ENCODE measurements at regions not wholly inside any gene's neighbourhood (a gene's known extent, or its start where the extent isn't known, plus 50 kb on each side); places are given as distances from the start of the nearest gene placed in this dataset.

DNA sequence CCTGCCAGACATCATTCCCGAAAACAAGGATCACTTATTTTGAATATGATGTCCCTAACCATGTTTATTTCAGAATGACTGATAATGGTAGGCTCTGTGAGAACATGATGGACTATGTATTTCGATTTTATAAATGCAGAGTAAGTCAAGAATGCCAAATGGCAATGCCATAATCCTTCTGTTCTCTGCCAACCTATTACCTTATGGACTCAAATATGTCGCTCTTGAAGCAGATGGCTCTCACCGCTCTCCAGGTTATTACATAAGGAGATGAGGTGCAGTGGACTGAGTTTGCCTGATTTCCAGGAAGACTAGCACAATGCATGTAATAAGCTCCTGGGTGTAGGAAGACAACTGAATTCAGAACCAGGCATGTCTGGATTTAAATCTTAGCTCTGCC lies 227.2 kb downstream of the BTG1 start:
- no peak for DNase-seq

DNA sequence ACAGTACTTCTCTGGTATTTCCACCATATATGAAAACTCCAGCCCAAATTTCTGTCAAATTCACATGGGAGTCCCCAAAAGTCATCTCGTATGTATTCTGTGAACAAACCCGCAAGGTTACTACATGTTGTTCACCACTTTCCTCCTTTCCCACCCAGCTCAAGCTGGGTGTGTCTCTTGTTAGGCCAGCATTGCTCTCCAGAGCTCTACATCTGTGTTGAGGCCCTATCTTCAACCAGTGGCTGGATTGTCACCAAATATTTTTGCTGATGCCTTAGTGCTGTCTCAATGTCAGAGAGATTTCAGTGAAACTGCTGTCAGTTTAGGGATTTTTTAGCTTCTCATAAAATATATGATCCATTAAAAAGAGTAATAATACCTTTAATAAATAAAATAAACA lies 230.9 kb downstream of the BTG1 start:
- no peak for DNase-seq

DNA sequence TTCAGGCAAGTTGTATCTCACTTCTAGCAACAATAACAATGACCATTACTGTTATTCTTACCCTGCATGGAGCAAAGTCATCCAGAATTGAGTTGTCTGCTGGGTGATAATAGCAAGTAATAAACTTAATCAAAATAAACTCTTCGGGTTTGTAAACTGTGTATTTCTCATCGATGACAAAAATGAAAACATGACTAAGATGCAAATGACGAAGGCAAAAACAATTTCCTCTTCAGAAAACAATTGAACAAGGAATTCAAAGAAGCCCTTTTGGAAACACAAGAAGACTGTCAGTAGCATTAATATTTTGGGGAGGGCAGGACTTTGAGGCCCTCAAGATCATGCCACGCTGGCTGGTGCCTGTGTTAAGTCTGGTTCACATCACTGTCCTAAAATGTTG lies 232.0 kb downstream of the BTG1 start:
- no peak for DNase-seq

DNA sequence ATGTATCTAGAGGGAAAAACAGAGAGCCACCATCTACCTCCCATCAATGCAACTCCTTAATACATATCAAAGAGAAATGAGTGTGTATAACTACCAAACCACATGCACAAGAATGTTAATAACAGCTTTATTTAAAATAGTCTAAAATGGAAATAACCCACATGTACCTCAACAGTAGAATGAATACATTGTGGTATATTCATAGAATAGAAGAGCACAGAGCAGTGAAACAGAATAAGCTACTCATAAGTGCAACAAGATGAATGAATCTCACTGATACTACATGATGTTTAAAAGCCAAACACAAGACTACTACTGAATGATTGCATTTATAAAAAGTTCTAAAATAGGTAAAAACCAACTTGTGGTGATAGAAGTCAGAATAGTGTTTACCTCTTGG lies 232.5 kb downstream of the BTG1 start:
- no peak for DNase-seq

- no peak for DNase-seq
Observed at GRCh38 chr12:91912178-91912577, 233.5 kb downstream of the BTG1 start.

GRCh38 chr12:91910871-91911388 lies 234.7 kb downstream of the BTG1 start:
- no peak for DNase-seq

- DNase-seq = no peak
Observed at GRCh38 chr12:91902860-91903683, 242.6 kb downstream of the BTG1 start.

DNA sequence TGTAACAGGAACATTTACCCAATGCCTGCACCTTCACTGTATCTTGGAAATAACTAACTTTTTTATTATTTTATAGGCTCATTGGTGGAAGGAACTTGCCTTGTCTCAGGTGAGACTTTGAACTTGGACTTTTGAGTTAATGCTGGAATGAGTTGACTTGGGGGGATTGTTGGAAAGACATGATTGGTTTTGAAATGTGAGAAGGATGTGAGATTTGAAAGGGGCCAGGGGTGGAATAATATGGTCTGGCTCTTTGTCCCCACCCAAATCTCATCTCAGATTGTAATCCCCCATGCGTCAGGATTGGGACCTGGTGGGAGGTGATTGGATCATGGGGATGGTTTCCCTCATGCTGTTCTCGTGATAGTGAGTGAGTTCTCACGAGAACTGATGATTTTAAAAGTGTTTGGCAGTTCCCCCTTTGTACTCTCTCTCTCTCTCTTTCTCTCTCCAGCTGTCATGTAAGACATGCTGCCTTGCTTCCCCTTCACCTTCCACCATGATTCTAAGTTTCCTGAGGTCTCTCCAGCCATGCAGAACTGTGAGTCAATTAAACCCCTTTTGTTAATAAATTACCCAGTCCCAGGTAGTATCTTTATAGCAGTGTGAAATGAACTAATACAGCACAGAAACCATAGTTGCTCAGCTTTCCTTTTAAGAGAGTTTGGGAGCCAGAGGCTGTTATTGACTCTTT lies 244.1 kb downstream of the BTG1 start:
- no peak for DNase-seq

GRCh38 chr12:91900971-91901370 lies 244.7 kb downstream of the BTG1 start:
- no peak for DNase-seq

DNA sequence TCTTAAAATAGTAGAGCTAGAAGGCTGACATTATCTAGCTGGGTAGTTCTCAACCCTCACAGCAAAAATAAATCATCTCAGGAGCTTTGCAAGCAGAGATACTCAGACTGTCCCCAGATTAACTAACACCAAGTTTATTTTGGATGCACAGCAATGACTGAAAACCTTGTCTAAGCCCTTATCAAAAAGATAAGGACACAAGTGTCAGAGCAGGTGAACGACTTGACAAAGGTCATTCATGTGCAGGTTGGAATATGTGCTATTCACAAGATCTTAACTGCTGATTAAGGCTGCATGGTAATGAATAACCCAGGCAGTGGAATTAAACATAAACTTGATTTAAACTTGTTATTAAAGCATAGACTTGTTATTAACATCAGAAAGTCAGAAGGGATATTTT lies 246.6 kb downstream of the BTG1 start:
- no peak for DNase-seq

DNA sequence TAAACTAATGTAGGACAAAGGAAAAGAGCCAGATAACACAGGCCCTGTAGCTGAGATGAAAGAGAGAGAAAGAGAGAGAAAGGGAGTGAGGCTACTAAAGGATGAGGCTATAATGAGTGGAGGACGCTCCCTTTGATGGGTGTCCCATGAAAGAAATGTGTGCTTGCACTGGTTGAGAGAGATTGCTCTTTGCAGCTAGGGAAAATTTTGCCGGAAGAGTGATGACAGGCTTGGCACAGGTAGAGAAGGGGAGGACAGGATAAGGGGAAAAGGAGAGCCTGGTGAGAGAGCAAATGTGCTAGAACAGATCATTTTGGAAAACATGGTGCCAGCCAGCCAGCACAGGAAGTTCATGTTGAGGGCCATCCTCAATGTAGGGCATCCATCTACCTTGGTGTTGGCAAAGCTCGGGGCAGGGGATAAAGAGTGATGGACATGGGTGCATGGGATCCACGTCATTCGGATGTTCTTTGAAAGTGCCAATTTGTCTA lies 248.6 kb downstream of the BTG1 start:
- DNase-seq = no peak

- DNase-seq = no peak
Observed at GRCh38 chr12:91896286-91897024, 249.2 kb downstream of the BTG1 start.

DNA sequence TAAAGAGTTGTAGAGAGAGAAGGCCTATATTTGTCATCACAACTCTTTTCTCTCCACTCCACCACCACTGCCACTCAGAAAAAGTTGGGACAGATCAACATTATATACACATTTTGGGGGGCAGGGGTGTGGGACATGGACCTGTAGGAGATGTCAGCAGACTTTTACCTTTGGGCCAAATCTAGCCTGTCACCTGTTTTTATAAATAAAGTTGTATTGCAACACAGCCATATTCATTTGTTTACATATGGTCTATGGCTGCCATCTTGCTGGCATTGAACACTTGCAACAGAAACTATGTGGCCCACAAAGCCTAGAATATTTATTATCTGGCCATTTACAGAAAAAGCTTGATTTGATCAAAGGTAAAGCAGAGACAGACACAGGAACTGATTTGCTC lies 250.7 kb downstream of the BTG1 start:
- no peak for DNase-seq

- no peak for DNase-seq
Observed at GRCh38 chr12:91893476-91893875, 252.2 kb downstream of the BTG1 start.

- DNase-seq = no peak
Observed at GRCh38 chr12:91892081-91892855, 253.4 kb downstream of the BTG1 start.

- DNase-seq = no peak
Observed at GRCh38 chr12:91890742-91891141, 254.9 kb downstream of the BTG1 start.

DNA sequence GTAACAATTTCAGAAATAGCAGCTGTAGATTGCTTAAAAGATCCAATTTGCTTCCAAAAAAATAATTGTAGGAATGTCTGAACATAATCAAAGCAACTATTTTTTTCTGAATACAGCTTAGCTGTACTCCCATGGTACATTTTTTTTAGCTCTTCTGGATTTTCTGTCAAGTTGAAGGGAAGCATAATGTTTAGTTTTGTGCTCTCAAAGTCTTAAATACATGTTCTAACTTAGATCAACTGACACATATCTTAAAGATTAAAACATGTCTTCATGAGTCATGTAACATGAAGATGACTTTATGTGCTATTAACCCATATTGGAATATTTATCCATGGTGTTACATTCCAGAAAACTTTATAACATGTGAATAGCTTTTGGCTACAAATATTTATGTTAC lies 255.7 kb downstream of the BTG1 start:
- DNase-seq = no peak

DNA sequence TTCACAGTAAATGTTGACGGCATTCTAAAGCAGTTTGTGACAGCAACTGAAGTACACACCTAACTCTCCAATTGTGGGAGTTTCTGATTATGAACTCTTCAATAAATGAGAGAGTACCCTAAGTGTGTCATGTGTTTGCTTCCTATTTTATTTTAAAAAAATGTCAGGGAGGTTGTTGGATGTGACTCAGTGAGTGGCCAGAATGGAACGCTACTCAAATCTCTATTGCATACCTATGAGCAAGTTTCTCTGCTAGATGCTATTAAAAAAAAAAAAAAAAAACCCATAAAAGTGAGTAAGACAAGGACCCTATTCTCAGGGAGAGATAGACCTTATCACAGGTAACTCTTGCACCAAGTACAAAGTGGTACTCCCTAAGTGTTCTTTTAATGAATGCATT lies 256.6 kb downstream of the BTG1 start:
- DNase-seq = no peak

DNA sequence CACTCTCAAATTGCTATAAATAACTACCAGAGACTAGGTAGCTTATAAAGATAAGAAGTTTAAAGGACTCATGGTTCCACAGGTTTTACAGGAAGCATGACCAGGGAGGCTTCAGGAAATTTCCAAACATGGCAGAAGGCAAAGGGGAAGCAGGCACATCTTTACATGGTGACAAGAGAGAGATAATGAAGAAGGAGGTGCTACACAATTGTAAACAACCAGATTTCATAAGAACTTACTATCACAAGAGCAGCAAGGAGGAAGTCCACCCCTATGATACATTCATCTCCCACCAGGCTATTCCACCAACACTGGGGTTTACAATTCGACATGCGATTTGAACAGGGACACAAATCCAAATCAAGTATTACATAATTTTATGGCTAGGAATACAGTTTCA lies 257.7 kb downstream of the BTG1 start:
- no peak for DNase-seq

DNA sequence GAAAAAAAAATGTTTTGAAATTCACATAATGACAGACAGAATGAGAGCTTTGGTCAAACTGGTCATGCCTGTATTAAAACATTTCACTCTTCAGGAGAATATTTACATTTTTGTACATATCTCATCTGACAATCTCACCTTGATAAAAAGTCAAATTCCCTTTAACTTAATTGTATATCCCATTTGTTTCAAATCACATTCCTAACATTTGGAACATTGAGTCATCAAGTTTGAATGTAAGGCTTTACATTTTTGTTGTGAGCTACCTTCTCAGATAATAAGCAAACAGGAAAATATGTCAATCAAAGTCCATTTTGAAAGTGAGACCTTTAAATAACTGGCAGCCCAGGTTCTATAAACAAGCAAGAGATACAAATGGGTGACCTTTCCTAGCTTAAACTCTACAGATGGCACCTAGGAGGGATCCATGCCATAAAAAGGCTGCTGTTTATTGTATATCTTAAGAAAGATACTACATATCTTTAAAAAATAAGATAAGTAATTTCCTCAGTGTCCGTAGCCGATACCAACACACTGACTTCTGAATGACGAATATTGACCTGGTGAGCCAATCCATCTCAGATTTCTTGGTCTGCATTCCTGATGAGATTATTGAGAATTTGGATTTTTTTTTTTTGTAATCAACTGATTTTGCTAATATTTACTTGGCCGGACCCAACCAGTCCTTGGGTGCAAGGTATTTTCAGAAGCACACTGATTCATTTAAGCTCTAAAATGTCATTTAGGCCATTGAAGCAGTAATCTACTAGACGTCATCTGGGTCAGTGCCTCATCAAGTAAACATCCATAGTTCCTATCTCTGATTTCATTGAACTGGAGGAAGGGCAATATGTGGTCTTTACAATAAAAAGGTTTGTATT lies 259.6 kb downstream of the BTG1 start:
- DNase-seq = no peak

- no peak for DNase-seq
Observed at GRCh38 chr12:91884230-91884629, 261.4 kb downstream of the BTG1 start.

- DNase-seq = no peak
Observed at GRCh38 chr12:91883811-91884210, 261.8 kb downstream of the BTG1 start.

All from CD4-positive, alpha-beta T cell treated with Interleukin-4 for 4 hours (primary cell).